Right forelimb (tissue), 1 donor: ENCODE measurements at regions not wholly inside any gene's neighbourhood (a gene's known extent, or its start where the extent isn't known, plus 50 kb on each side); places are given as distances from the start of the nearest gene placed in this dataset.
"Not testable (repeated sequence)": the region's sequence is repeated elsewhere in the genome, so short reads cannot be mapped to it uniquely, and the experiment has no call there.

Experiments used
- DNase-seq: peaks from one replicate; pipeline ENCODE4 v3.0.0-alpha.2; 2018

DNA sequence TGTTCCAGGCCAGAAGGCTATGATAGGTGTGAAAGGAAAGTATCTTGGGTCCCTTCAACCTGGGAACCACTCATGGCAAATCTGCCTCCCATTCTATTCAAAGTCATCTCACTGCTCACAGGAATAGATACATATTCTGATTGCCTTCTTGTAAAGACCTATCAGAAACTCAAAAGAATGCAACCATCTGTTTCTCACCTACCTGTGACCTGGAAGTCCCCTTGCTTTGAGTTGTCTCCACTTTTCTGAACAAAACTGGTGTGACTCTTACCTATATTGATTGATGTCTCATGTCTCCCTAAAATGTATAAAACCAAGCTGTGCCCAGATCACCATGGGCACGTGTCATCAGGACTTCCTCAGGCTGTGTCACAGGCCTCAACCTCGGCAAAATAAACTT lies 1149.3 kb downstream of the NSUN3 start:
- DNase-seq = no peak

DNA sequence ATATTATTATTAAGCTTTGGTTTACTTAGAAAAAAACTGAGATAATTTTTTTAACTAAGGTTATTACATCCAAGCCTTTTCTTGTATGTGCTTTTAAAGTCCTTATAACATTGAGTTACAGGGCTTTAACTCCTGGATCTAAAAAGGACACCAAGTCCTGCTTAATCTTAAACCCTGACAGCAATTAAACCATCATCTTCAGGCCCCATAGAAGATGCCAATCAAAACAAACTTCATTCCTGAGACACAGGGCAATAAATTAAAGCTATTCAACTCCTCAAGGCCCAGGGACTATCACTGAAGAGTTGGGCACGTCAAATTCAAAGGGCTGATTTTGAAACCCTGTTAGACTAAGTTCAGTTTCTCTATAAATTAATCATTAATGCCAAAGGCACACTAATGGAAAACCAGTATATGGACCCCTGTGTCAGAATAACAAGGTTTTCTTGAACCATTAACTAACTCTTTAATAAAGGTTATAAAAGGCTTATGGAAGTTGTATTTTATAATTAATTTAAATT lies 1152.6 kb downstream of the NSUN3 start:
- no peak for DNase-seq

DNA sequence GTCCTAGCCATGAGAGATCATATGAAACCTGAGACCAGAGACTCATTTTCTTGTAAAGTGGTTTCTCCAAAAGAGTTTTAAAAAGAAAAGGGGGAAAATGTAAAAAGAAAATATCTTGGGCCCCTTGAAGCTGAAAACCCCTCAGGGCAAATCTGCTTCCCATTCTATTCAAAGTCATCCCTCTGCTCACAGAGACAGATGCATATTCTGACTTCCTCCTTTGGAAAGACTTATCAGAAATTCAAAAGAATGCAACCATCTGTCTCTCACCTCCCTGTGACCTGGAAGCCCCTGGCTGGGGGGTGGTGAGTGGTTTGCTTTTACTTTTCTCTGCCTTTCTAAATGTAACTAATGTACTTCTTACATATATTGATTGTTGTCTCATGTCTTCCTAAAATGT lies 1154.8 kb downstream of the NSUN3 start:
- no peak for DNase-seq

DNA sequence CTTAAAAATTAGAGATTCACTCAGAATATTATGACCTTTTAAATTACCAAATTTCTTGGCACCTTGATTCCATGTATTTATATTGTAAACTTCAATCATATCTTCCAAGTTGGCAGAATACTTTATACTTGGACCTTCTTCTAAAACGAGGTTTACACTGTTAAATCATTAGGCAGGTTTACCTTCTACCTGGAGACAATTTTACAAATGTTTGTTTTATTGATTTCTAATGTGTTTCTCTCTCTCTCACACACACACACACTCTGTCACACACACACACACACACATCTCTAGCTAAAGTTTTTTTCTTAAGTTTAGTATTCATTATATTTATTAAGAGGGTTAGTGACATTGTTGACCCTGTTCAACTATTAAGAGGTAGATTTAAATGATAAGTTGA lies 1155.6 kb downstream of the NSUN3 start:
- DNase-seq = no peak

DNA sequence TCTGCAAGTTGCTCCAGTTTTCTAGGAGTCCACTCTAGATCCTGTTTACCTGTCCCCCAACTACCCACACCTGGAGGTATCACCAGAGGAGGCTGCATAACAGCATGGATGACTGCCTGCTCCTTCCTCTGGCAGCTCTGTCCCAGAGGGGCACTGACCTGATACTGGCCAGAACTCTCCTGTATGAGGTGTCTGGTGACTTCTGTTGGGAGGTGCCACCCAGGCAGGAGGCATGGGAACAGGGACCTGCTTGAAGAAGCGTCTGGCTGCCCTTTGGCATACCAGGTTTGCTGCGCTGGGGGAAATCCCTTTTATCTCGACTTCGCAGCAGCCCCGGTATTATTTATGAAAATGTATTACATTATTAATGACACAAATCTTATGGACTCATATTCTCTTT lies 1163.6 kb downstream of the NSUN3 start:
- no peak for DNase-seq

DNA sequence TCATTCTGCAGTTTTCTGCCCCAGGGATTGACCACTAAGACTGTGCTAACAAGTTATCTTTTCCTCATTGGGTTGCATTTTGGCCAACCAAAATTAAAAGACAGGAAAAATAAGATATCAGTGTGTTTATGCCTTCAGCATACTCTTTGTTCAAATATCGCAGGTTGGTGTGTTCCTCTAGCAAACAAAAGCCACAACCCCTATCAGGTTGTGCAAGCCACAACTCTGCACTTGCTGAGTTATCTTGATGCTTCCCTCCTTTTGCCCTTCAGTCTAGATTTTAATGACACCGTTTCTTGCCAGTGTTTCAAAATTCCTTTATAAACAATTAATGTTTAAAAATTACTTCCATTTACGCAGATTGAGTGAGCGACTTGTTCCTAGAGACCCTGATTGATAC lies 1164.2 kb downstream of the NSUN3 start:
- DNase-seq = no peak

DNA sequence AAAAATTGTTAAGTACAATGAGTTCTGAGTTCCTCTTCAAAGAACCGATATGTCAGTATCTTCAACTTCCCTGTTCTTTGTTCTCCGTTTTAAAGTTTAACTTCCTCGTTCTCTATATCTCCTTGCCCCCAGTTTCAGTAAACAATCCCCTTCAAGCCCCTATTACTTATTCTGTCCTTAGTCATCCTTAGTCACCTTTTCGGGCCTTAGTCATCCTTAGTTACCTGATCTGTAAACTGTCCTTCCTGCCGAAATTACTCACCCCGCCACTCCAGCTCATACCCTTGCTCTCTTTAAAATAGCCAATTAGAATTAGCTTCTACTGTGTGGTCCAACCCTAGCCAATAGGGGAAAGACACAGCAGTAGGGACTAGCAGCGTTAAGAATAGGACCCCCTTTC lies 1165.6 kb downstream of the NSUN3 start:
- DNase-seq = no peak

DNA sequence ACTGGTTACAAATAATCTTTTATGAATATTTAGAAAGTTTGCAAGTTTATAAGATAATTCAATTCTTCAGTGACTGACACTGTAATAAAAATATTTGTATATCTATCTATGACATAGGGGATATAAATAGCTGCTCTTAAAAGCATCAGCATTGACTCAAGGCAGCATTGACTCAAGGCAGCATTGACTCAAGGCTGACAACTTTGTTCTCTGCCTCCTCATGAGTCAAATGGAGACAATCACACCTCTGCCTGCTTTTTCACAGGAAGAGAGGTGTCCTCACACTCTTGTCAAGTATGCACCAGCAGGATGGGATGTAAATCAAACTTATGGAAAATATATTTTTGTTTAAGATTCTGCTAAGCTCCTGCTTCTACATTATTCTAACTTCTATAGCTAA lies 1173.1 kb downstream of the NSUN3 start:
- DNase-seq = no peak

DNA sequence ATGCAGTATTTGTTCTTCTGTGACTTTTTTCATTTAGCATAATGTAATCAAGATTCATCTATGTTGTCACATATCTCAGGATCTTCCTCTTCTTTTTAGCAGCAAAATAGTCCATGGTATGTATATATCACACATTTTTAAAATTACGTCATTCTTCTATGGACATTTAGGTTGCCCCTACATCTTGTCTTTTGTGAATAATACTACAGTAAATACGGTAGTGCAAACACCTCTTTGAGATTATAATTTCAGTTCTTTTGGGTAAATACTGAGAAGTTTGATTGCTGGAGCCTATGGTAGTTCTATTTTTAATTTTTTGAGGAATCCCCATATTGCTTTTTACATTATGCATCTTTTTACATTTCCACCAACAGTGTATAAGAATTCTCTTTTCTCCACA lies 1174.9 kb downstream of the NSUN3 start:
- no peak for DNase-seq

DNA sequence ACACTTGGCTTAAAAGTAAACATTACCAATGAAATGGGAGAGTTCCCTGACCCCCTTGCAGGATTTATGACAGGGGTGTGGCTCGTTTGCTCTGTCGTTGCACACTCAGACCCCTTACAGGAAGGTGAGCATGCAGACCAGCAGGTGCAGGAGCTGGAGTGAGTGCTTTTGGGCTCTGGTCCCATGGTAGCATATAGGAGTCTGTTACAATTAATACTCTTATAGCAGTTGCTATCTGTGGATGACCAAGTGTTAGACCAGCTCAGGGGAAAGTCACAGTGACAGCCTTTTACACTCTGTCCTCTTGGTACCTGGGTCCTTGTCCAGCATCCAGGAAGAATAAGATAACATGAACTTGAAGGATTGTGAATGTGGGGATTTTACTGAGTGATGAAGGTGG lies 1177.5 kb downstream of the NSUN3 start:
- DNase-seq = no peak

DNA sequence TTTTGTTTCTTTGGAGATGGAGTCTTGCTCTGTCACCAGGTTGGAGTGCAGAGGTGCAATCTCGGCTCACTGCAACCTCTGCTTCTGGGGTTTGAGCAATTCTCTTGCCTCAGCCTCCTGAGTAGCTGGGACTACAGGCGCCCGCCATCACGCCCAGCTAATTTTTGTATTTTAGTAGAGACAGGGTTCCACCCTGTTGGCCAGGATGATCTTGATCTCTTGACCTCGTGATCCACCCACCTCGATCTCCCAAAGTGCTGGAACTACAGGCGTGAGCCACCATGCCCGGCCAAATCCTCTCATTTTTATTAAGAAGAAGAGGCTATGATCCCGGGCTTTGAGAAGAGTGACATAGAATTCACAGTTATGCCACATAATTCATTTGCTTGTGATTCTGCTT lies 1178.4 kb downstream of the NSUN3 start:
- DNase-seq = not testable (repeated sequence)

DNA sequence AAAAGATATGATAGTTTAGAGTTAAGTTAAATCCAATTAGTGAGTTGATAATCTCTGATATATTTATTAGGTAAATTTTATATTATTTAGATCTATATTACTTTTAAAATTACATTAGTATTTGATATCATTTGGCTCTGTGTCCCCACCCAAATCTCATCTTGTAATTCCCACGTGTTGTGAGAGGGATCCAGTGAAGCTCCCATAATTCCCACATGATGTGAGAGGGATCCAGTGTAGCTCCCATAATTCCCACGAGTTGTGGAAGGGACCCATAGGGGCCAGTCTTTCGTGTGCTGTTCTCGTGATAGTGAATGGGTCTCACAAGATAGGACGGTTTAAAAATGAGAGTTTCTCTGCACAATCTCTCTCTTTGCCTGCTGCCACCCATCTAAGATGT lies 1183.6 kb downstream of the NSUN3 start:
- no peak for DNase-seq

DNA sequence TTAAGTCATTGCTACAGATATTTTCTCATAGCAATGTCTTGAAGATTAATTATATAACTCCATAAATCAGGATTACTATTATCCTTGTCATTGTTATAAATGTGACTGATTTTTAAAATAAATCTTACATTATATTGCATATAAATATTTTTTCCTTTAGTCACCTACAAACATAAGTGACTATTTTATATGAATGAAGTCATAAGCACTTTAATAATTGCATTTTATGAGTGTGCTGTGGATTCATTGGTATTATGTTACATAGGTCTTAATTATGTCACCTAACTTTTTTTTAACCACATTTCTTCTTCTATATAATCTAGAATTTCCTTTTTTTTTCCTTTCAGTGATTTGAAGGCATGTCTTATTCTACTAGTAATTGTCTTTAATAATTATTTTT lies 1191.2 kb downstream of the NSUN3 start:
- no peak for DNase-seq

DNA sequence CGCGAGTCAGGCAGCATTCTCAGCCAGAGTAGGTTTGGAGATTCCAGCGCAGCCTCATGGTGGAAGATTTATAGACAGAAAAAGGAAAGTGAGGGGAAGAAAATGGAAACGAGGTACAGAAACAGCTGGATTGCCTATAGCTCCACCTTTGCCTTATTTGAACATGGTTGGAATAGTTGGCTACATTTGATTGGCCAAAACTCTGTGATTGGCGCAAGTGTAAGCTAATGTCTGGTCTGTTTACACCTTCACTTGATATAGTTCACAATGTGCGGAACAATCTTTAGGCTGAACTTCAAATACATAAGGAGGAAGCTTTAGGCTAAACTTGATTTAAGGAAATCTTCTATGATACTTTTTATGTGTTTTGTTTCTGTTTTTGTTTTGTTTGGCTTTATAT lies 1191.9 kb downstream of the NSUN3 start:
- DNase-seq = no peak

DNA sequence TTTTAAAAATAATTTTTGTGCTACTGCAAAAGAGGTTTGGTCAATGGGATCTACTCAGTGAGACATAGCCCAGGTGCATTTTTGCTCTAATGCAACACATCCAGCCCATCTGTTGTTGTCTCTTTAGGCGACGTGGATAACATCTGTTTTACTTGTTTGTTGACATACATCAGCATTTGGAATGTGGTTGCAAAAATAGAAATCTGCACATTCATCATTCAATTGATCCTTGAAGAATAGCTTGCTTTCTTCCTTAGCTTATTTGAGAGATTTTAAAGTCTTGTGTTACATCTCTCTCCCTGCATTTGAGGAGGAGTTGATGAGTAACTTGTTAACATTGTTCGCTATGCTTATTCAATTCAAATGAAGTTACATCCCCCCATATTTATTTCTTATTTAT lies 1202.3 kb downstream of the NSUN3 start:
- DNase-seq = no peak

DNA sequence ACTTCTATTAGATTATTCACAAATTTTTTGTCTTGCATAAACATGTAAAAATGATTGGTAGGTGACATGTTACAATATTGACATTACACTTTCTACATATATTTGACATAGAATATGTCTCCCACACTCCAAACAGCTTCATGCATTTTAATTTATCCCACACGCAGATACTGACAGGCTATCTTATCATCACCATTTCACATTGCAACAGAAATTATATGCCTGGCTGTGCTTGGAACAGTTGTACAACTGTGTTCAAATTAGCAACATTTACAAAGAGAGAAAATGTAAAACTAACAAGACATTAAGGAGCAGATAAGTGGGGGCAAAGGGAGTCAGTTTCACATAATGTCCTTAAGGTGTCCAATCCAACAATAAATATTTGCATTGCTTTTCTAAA lies 1208.5 kb downstream of the NSUN3 start:
- no peak for DNase-seq

DNA sequence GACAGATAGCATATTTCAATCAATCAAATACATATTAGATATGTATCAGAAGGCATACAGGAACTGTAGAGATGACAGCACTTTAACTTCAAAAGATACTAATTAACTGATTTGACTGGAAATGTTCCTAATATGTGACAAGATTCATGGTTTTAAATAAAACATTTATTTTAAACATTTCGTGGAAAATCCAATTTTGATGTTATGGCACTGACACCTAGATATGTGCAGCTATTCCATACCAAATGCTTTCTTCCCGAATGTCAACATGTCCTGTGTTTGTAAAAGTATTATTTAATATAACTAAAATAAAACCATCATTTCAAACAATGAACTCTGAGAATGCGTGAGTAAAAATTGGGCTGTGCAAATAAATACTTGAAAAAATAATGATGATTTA lies 1209.3 kb downstream of the NSUN3 start:
- no peak for DNase-seq

DNA sequence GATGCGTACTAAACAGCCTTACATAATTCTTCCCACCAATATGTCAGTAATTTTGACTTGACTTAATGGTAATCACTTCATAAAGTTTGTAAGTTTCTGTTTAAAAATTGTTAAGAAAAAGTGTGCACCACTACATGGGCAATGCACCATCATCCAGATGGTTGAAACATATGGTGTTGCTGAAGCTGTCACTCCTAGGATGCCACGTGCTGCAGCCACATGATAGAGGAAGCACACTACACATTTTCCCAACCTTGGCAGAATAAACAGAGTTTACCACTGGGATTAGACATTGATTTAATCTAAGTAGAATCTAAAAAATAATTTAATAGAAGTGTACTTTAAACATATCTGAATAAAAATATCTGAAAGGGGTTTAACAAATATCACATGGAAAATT lies 1209.9 kb downstream of the NSUN3 start:
- DNase-seq = no peak

DNA sequence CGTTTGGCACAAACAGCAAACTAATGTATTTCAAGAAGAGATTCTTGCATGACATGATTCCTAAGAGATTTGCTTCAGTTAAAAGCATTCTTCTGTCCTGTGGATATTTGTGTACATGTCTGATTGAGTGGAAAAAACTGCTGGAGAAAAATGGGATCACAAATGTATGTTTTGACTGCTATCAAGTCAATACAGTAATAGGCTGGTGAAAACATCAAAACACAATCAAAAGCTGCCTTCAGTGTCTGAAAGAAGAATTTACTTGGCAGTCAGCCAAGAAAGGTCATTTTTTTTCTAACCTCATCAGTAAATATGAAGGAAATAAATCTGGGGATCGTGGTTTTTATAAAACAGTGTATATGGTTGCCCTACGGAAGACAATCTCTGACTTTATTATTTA lies 1214.8 kb downstream of the NSUN3 start:
- no peak for DNase-seq

DNA sequence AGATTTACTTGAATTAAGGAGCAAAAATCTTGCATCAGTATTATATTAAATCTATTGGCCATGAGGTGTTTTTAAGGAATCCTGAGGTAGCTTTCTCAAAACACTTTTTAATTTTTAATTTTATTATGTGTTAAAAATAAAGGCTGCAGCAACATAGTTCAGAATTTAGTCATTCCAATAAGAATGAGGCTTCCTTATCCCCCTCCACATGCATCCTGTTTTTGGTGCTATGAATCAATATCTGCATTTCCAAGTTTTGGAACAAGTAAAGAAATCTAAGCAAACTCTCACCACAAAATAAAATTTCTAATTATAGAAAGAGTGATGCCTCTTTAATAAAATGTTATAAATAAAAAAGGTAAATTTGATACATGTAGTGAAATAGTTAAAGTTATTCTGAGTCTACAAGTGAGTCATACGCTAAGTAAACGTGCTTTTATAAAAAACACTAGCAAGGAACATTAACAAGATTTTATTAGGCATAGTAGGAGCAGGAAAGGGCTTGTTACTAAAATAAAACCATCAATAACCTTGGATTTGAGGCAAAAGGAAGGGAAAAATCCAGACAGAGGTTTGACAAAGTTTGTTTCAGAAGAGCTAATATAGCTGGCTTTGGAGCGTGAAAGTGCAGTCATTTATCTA lies 1218.0 kb downstream of the NSUN3 start:
- no peak for DNase-seq

DNA sequence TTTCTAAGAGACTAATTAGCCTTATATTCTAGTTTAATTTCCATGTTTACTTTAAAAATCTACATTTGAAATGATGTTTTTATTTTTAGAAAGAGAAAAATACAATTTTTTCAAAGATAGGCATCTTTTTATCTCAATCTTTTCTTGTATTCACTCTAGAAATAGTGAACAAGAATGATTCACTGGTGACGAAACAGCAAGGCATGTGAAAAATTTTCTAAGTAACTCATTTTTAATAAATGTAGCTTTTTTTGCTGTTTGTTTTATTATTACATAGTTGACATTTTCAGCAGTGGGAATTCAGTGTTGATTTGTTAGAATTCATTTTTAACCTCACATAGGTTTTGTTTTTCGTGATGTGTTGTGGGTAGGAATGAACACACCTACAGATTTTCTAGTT lies 1226.4 kb downstream of the NSUN3 start:
- no peak for DNase-seq

DNA sequence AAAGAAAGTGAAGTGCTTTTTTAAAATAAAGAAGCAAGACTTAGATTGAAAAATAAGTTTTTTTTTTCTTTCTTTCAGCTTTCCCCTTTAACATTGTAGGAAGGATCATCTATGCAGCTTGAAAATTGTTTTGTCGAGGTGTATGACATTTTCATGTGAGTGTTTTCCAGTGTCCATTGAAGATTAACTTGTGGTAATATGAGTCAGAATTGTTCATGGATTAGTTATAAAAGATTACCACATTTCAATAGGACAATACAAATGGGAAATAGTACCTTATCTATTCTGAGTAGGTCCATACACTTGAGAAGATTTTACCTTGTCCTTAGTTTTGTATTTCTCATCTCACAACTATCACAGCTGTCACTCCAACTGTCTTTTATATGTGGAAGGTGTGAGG lies 1234.7 kb downstream of the NSUN3 start:
- DNase-seq = no peak

DNA sequence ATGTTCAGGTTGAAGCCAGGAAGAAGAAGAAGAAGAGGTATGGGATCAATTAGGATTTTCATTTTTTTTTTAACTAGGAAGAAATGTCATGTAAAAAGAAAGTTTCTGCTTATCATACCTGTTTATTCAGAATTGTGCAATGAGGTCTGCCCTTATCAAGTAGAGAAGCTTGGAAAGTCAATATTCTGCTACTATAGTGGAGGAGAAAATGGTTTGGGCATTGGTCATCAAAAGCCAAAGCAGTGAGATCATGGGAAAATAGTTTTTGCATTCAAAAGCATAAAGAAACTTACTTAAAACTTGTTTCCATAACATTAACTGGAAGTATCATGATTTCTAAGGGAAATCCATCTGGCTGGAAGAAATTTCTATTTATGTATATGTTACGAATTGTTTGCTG lies 1239.2 kb downstream of the NSUN3 start:
- no peak for DNase-seq

DNA sequence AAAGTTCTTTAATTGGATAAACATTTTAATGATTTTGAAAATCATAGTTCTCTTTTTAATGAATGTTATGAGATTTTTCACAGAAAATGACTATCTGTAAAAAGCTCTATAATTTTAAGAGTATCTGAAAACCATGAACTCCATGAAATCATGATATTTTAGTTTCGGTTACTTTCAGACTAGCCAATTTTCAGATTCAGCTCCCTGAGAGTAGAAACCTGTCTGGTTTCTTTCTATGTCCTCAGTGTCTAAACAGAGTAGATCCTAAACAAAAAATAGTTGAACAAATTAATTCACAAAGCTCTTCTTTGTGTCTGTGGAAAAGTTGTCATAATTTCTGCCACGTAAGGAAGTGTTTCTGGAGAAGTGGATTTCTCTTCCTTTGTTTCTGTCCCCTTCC lies 1247.7 kb downstream of the NSUN3 start:
- no peak for DNase-seq

DNA sequence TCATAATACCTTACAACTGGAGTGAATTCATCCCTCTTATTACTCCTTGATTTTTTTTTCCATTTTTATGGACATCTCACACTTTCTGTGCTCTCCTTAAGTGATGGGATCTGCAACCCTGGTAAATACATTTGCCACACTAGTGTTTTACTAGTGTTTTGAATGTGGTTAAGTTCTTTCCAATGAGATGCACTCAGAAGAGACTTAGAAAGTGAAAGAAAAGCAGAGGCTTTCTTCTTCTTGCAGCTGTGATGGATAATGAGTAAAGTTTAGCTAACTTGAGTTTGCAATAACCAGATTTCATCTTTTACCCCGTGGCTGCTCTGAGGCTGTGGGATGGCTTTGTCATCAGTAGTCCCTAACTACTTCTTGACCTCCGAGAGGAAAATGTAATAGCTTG lies 1248.4 kb downstream of the NSUN3 start:
- no peak for DNase-seq

DNA sequence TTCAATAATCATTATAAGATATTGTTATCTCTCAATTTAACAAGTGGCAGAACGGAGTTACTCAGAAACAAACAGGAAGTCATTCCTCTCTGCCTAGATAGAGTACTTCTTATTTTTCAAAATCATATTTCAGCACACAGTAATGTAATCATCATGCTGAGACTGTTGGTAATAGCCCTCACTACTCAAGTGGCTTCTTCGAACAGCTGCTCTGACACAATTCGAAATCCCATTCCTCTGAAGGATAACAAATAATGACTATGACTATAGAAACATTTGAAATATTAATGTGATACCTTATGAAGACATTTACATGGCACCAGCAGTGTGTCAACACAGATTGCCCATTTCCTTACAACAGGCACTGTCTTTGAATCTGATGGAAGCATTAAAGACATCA lies 1249.8 kb downstream of the NSUN3 start:
- DNase-seq = no peak
